ENCODE measurements at regions not wholly inside any gene's neighbourhood (a gene's known extent, or its start where the extent isn't known, plus 50 kb on each side); places are given as distances from the start of the nearest gene placed in this dataset.

- Histone ChIP-seq H3K27ac (ENCODE audit: insufficient read depth, low read length) (no peak overlapping the region), H3K9me3 (ENCODE audit: control insufficient read depth, insufficient read depth, low read depth, low read length) (no peaks in the 10 kb centered on the region), H3K36me3 (ENCODE audit: control insufficient read depth, insufficient read depth, low read length) (no peaks in the 10 kb centered on the region), H3K4me3 (replicated peaks in 1 of 4; ENCODE audit: control extremely low read depth in 1 of 4, insufficient read depth in 1 of 4, low read depth in 3 of 4, low read length in 4 of 4) (no peak overlapping the region), H4K20me1 (ENCODE audit: control insufficient read depth, extremely low read depth, insufficient read depth, low read length) (no peaks in the 10 kb centered on the region), H3K27me3 (ENCODE audit: control insufficient read depth, insufficient read depth, low read length) (peaks cover 31% of the 10 kb centered on the region), H3K4me1 (ENCODE audit: control insufficient read depth, extremely low read depth, insufficient read depth, low read length) (no peaks in the 10 kb centered on the region), H3K4me2 (ENCODE audit: extremely low read depth, insufficient read depth, low read length) (no peak overlapping the region), H2AFZ (ENCODE audit: low read length) (no peak overlapping the region), H3K79me2 (ENCODE audit: control insufficient read depth, insufficient read depth, low read length) (no peaks in the 10 kb centered on the region), H3K9ac (ENCODE audit: insufficient read depth, low read length) (no peak overlapping the region)
- TF ChIP-seq, protein P1, sequence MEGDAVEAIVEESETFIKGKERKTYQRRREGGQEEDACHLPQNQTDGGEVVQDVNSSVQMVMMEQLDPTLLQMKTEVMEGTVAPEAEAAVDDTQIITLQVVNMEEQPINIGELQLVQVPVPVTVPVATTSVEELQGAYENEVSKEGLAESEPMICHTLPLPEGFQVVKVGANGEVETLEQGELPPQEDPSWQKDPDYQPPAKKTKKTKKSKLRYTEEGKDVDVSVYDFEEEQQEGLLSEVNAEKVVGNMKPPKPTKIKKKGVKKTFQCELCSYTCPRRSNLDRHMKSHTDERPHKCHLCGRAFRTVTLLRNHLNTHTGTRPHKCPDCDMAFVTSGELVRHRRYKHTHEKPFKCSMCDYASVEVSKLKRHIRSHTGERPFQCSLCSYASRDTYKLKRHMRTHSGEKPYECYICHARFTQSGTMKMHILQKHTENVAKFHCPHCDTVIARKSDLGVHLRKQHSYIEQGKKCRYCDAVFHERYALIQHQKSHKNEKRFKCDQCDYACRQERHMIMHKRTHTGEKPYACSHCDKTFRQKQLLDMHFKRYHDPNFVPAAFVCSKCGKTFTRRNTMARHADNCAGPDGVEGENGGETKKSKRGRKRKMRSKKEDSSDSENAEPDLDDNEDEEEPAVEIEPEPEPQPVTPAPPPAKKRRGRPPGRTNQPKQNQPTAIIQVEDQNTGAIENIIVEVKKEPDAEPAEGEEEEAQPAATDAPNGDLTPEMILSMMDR (conservative IDR thresholded peaks at IDR 0.05 in 1 of 2, IDR thresholded peaks at IDR 0.05 in 1 of 2; ENCODE audit: low read depth in 1 of 2, low read length in 2 of 2): no peak
- no peak for TF ChIP-seq EZH2 (IDR thresholded peaks at IDR 0.05; ENCODE audit: low read length, missing control alignments)
- no peak for DNase-seq (ENCODE audit: low read depth in 2 of 2)
Observed at GRCh38 chr15:77822631-77823230, 190.0 kb upstream of the LINGO1 start.

DNA sequence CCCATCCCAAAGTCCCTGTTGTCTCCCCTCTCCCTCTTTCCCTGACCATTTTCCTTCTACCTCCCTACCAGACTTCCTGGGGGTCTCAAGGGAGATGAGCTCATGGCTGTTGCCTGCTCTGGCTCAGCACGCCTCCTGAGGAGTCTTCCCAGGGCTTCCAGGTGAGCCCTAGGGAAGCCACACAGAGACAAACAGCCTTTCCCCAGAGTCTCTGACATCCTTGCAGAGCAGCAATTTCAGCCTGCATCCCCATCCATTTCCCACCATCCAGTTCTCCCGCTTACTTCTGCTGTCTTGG is 189.2 kb upstream of the LINGO1 start:
- no peak overlapping the region for H3K27ac ChIP-seq (ENCODE audit: insufficient read depth, low read length)
- H3K36me3 ChIP-seq (ENCODE audit: control insufficient read depth, insufficient read depth, low read length): no peaks in the 10 kb centered on the region
- H3K79me2 ChIP-seq (ENCODE audit: control insufficient read depth, insufficient read depth, low read length): no peaks in the 10 kb centered on the region
- no peak overlapping the region for H3K9ac ChIP-seq (ENCODE audit: insufficient read depth, low read length)
- TF ChIP-seq EZH2 (IDR thresholded peaks at IDR 0.05; ENCODE audit: low read length, missing control alignments): no peak
- TF ChIP-seq, protein P1 (conservative IDR thresholded peaks at IDR 0.05 in 1 of 2, IDR thresholded peaks at IDR 0.05 in 1 of 2; ENCODE audit: low read depth in 1 of 2, low read length in 2 of 2): no peak
- H3K4me1 ChIP-seq (ENCODE audit: control insufficient read depth, extremely low read depth, insufficient read depth, low read length): no peaks in the 10 kb centered on the region
- H2AFZ ChIP-seq (ENCODE audit: low read length): no peak overlapping the region
- no peak overlapping the region for H3K4me2 ChIP-seq (ENCODE audit: extremely low read depth, insufficient read depth, low read length)
- H3K9me3 ChIP-seq (ENCODE audit: control insufficient read depth, insufficient read depth, low read depth, low read length): no peaks in the 10 kb centered on the region
- no peak for DNase-seq (ENCODE audit: low read depth in 2 of 2)
- H4K20me1 ChIP-seq (ENCODE audit: control insufficient read depth, extremely low read depth, insufficient read depth, low read length): no peaks in the 10 kb centered on the region
- peaks cover 34% of the 10 kb centered on the region for H3K27me3 ChIP-seq (ENCODE audit: control insufficient read depth, insufficient read depth, low read length)
- no peak overlapping the region for H3K4me3 ChIP-seq (replicated peaks in 1 of 4; ENCODE audit: control extremely low read depth in 1 of 4, insufficient read depth in 1 of 4, low read depth in 3 of 4, low read length in 4 of 4)

- DNase-seq (ENCODE audit: low read depth in 2 of 2): peak; percentile 49 to 54
- Histone ChIP-seq H4K20me1 (ENCODE audit: control insufficient read depth, extremely low read depth, insufficient read depth, low read length) (no peaks in the 10 kb centered on the region), H3K9me3 (ENCODE audit: control insufficient read depth, insufficient read depth, low read depth, low read length) (no peaks in the 10 kb centered on the region), H3K27me3 (ENCODE audit: control insufficient read depth, insufficient read depth, low read length) (peaks cover 33% of the 10 kb centered on the region), H3K4me3 (replicated peaks in 1 of 4; ENCODE audit: control extremely low read depth in 1 of 4, insufficient read depth in 1 of 4, low read depth in 3 of 4, low read length in 4 of 4) (no peak overlapping the region), H3K36me3 (ENCODE audit: control insufficient read depth, insufficient read depth, low read length) (no peaks in the 10 kb centered on the region), H3K27ac (ENCODE audit: insufficient read depth, low read length) (no peak overlapping the region), H3K79me2 (ENCODE audit: control insufficient read depth, insufficient read depth, low read length) (no peaks in the 10 kb centered on the region), H3K4me2 (ENCODE audit: extremely low read depth, insufficient read depth, low read length) (no peak overlapping the region), H3K4me1 (ENCODE audit: control insufficient read depth, extremely low read depth, insufficient read depth, low read length) (no peaks in the 10 kb centered on the region), H2AFZ (ENCODE audit: low read length) (no peak overlapping the region), H3K9ac (ENCODE audit: insufficient read depth, low read length) (no peak overlapping the region)
- no peak for TF ChIP-seq EZH2 (IDR thresholded peaks at IDR 0.05; ENCODE audit: low read length, missing control alignments)
- TF ChIP-seq, protein P1 (conservative IDR thresholded peaks at IDR 0.05 in 1 of 2, IDR thresholded peaks at IDR 0.05 in 1 of 2; ENCODE audit: low read depth in 1 of 2, low read length in 2 of 2): peak; percentile 80 to 86
Observed at GRCh38 chr15:77821188-77821958, 188.7 kb upstream of the LINGO1 start.
